Panc1 (cell line): ENCODE measurements at regions not wholly inside any gene's neighbourhood (a gene's known extent, or its start where the extent isn't known, plus 50 kb on each side); places are given as distances from the start of the nearest gene placed in this dataset.

Experiments
- CTCF ChIP-seq: fragments of 450-650 bp; IDR thresholded peaks from 2 replicates; pipeline ENCODE4 v1.5.1; 2017; ENCODE audit warnings: mild to moderate bottlenecking
- POLR2AphosphoS5 ChIP-seq: IDR thresholded peaks from 2 replicates; pipeline ENCODE4 v1.6.1; 2012; ENCODE audit warnings: mild to moderate bottlenecking, low read depth, low read length, moderate library complexity
- REST ChIP-seq, 2 experiments: IDR thresholded peaks; 2 replicates each; pipeline ENCODE4 v1.6.1; 2011 to 2012; ENCODE audit warnings: low read depth in 2 of 2, control low read depth in 1 of 2, low read length in 1 of 2, mild to moderate bottlenecking in 1 of 2, moderate library complexity in 1 of 2; ENCODE audit not compliant: insufficient read depth in 1 of 2
- SIN3A ChIP-seq: IDR thresholded peaks from 2 replicates; pipeline ENCODE4 v1.6.1; 2012; ENCODE audit warnings: low read depth, mild to moderate bottlenecking, low read length, moderate library complexity, borderline replicate concordance; ENCODE audit not compliant: insufficient read depth
- TCF7L2 ChIP-seq: IDR thresholded peaks from 2 replicates; pipeline ENCODE4 v1.6.1; 2011; ENCODE audit warnings: mild to moderate bottlenecking, low read depth, low read length, inconsistent platforms

- TF ChIP-seq CTCF, result no peak
- no peak for TF ChIP-seq POLR2AphosphoS5
- no peak for TF ChIP-seq TCF7L2
- TF ChIP-seq REST (IDR thresholded peaks at IDR 0.05; ENCODE audit: insufficient read depth in 1 of 2, low read depth in 2 of 2, low read length in 1 of 2), result no peak
- no peak for TF ChIP-seq SIN3A
Measured at GRCh38 chr18:59765343-59765742, 68.1 kb upstream of the CCBE1 start.
